GM19238 (cell line): ENCODE measurements at regions not wholly inside any gene's neighbourhood (a gene's known extent, or its start where the extent isn't known, plus 50 kb on each side); places are given as distances from the start of the nearest gene placed in this dataset.

Experiments used
- DNase-seq: peaks from one replicate; pipeline ENCODE4 v3.0.0; 2011; ENCODE audit warnings: low spot score; ENCODE audit not compliant: insufficient read length

GRCh38 chr2:88832992-88833389, 141.5 kb downstream of the RPIA start:
- no peak for DNase-seq

- DNase-seq: no peak
Measured at GRCh38 chr2:88834376-88834775, 142.9 kb downstream of the RPIA start.

GRCh38 chr2:88834866-88835265, 143.4 kb downstream of the RPIA start:
- no peak for DNase-seq

GRCh38 chr2:88835726-88836125, 144.3 kb downstream of the RPIA start:
- DNase-seq: no peak

GRCh38 chr2:88836351-88836750, 144.9 kb downstream of the RPIA start:
- no peak for DNase-seq

GRCh38 chr2:88837511-88838160, 146.2 kb downstream of the RPIA start:
- DNase-seq: no peak

- no peak for DNase-seq
Measured at GRCh38 chr2:88838165-88838635, 146.7 kb downstream of the RPIA start.

GRCh38 chr2:88841224-88841929, 149.9 kb downstream of the RPIA start:
- no peak for DNase-seq

GRCh38 chr2:88842656-88843460, 151.4 kb downstream of the RPIA start:
- no peak for DNase-seq

- DNase-seq: no peak
Measured at GRCh38 chr2:88843651-88844050, 152.2 kb downstream of the RPIA start.

GRCh38 chr2:88844960-88845359, 153.5 kb downstream of the RPIA start:
- no peak for DNase-seq

GRCh38 chr2:88845772-88846661, 154.5 kb downstream of the RPIA start:
- no peak for DNase-seq

GRCh38 chr2:88852753-88853402, 161.4 kb downstream of the RPIA start:
- DNase-seq: no peak

- no peak for DNase-seq
Measured at GRCh38 chr2:88853403-88853790, 161.9 kb downstream of the RPIA start.

GRCh38 chr2:88854528-88854927, 163.1 kb downstream of the RPIA start:
- DNase-seq: no peak

GRCh38 chr2:88855620-88856408, 164.3 kb downstream of the RPIA start:
- DNase-seq: no peak

- no peak for DNase-seq
Measured at GRCh38 chr2:88856409-88857135, 165.1 kb downstream of the RPIA start.

- no peak for DNase-seq
Measured at GRCh38 chr2:88857274-88857741, 165.8 kb downstream of the RPIA start.

- no peak for DNase-seq
Measured at GRCh38 chr2:88857951-88858411, 166.5 kb downstream of the RPIA start.
